ENCODE measurements at regions not wholly inside any gene's neighbourhood (a gene's known extent, or its start where the extent isn't known, plus 50 kb on each side); places are given as distances from the start of the nearest gene placed in this dataset.

DNA sequence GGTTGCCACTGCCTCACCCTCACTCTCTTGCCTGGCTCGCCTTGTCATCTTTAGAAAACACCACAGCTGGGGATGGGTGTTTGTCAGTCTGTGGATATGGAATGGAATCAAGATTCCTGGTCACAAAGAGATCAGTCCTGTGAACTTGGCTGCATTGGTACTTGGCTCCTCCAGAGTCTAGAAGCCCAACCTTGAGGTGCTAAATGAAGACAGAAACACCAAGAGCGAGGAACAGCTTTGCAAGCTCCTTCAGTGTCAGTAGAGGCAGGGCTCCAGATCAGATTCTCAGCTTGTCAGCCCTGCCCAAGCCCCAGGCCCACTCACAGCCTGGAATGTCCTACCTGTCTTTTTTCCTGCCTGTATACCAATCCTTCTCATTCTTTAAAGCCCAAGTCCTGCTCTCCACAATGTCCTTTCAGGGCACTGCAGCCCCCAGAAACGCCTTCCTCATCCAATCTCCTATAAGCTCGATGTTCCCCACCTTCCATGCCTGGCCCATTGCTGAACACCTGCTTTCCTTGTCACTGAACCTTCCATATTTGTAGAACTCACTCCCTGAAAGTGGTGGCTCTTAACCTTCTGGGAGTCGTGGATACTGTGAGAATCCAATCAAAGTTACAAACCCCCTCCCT is 188.9 kb downstream of the BCR start:
- Histone ChIP-seq H3K27me3 (ENCODE audit: control insufficient read depth, insufficient read depth, low read length) (0 out of 2 replicates have a peak, but pooled peaks cover 2% of the 10 kb centered on the region), H3K4me3 (ENCODE audit: low read depth in 2 of 2, low read length in 2 of 2) (no peak overlapping the region), H3K27ac (ENCODE audit: low read length) (no peak overlapping the region), H3K4me1 (ENCODE audit: control insufficient read depth, insufficient read depth, low read length) (no peaks in the 10 kb centered on the region), H3K36me3 (ENCODE audit: control insufficient read depth, insufficient read depth, low read length) (no peaks in the 10 kb centered on the region), H3K9me3 (ENCODE audit: control insufficient read depth, insufficient read depth, low read depth, low read length) (no peaks in the 10 kb centered on the region)
- ChIA-PET POLR2A (no interaction called here), CTCF (interaction anchor here (0.7 kb wide), 1 partner anchor 55 kb away, joined by 4 read pairs; no protein-coding TSS in a partner anchor)
- DNase-seq (ENCODE audit: low read depth, low spot score) (no peak), ATAC-seq (no peak)
- TF ChIP-seq, protein P1, sequence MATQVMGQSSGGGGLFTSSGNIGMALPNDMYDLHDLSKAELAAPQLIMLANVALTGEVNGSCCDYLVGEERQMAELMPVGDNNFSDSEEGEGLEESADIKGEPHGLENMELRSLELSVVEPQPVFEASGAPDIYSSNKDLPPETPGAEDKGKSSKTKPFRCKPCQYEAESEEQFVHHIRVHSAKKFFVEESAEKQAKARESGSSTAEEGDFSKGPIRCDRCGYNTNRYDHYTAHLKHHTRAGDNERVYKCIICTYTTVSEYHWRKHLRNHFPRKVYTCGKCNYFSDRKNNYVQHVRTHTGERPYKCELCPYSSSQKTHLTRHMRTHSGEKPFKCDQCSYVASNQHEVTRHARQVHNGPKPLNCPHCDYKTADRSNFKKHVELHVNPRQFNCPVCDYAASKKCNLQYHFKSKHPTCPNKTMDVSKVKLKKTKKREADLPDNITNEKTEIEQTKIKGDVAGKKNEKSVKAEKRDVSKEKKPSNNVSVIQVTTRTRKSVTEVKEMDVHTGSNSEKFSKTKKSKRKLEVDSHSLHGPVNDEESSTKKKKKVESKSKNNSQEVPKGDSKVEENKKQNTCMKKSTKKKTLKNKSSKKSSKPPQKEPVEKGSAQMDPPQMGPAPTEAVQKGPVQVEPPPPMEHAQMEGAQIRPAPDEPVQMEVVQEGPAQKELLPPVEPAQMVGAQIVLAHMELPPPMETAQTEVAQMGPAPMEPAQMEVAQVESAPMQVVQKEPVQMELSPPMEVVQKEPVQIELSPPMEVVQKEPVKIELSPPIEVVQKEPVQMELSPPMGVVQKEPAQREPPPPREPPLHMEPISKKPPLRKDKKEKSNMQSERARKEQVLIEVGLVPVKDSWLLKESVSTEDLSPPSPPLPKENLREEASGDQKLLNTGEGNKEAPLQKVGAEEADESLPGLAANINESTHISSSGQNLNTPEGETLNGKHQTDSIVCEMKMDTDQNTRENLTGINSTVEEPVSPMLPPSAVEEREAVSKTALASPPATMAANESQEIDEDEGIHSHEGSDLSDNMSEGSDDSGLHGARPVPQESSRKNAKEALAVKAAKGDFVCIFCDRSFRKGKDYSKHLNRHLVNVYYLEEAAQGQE (IDR thresholded peaks at IDR 0.05; ENCODE audit: insufficient read depth in 1 of 2, low read depth in 2 of 2, low read length in 1 of 2) = no peak
- no peak for TF ChIP-seq SIN3A (IDR thresholded peaks at IDR 0.05; ENCODE audit: borderline replicate concordance, insufficient read depth, low read depth, low read length)
- no peak for TF ChIP-seq TCF7L2 (IDR thresholded peaks at IDR 0.05; ENCODE audit: low read depth, low read length)
- TF ChIP-seq, protein P2, sequence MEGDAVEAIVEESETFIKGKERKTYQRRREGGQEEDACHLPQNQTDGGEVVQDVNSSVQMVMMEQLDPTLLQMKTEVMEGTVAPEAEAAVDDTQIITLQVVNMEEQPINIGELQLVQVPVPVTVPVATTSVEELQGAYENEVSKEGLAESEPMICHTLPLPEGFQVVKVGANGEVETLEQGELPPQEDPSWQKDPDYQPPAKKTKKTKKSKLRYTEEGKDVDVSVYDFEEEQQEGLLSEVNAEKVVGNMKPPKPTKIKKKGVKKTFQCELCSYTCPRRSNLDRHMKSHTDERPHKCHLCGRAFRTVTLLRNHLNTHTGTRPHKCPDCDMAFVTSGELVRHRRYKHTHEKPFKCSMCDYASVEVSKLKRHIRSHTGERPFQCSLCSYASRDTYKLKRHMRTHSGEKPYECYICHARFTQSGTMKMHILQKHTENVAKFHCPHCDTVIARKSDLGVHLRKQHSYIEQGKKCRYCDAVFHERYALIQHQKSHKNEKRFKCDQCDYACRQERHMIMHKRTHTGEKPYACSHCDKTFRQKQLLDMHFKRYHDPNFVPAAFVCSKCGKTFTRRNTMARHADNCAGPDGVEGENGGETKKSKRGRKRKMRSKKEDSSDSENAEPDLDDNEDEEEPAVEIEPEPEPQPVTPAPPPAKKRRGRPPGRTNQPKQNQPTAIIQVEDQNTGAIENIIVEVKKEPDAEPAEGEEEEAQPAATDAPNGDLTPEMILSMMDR (IDR thresholded peaks at IDR 0.05) = no peak
- TF ChIP-seq POLR2AphosphoS5 (IDR thresholded peaks at IDR 0.05; ENCODE audit: low read depth, low read length) = no peak
- in situ Hi-C loops (cut with HindIII; ENCODE audit: low pct_unique_long_range_greater_than_20kb, low sequenced_read_pairs) (no loop called here), intact Hi-C loops (cut with micrococcal nuclease; ENCODE audit: unreplicated experiment) (no loop called here)
- no TSS peak for BruUV-seq (replicated peaks)
